ENCODE measurements at regions not wholly inside any gene's neighbourhood (a gene's known extent, or its start where the extent isn't known, plus 50 kb on each side); places are given as distances from the start of the nearest gene placed in this dataset.

GRCh38 chr6:114465511-114465910, 122.7 kb upstream of the HS3ST5 start:
- in situ Hi-C loops (cut with HindIII; ENCODE audit: extremely low pct_ligation_motif_present, low pct_unique_long_range_greater_than_20kb) = no loop called here
- ChIA-PET POLR2A (no interaction called here), CTCF (ENCODE audit: low intra/inter-chr PET ratio, low total read pairs) (no interaction called here)
- no peaks in the 10 kb centered on the region for H3K79me2 ChIP-seq (ENCODE audit: insufficient read depth, low read length)
- H2AFZ ChIP-seq (ENCODE audit: low read length) = no peak overlapping the region
- H3K9me3 ChIP-seq (ENCODE audit: low read length) = no peaks in the 10 kb centered on the region
- DNase-seq (ENCODE audit: low spot score) = no peak
- no peaks in the 10 kb centered on the region for H3K4me1 ChIP-seq (ENCODE audit: insufficient read depth, low read length)
- no peak for ATAC-seq
- 21% methylated on average over 4 of the region's 4 CpGs for WGBS (ENCODE audit: low lambda C conversion rate)
- no peak for TF ChIP-seq ZNF703 (CRISPR knock-in tag; IDR thresholded peaks at IDR 0.05; ENCODE audit: borderline replicate concordance)
- no peak for TF ChIP-seq ZNF775 (CRISPR knock-in tag; IDR thresholded peaks at IDR 0.05; ENCODE audit: borderline replicate concordance)
- TF ChIP-seq ZNF709 (CRISPR knock-in tag; IDR thresholded peaks at IDR 0.05) = no peak
- intact Hi-C loops (cut with micrococcal nuclease; ENCODE audit: unreplicated experiment) = no loop called here
- H3K4me3 ChIP-seq (replicated peaks in 1 of 3; ENCODE audit: insufficient read depth in 1 of 3, low read depth in 2 of 3, low read length in 3 of 3) = no peak overlapping the region
- H3K36me3 ChIP-seq (replicated peaks in 1 of 2; ENCODE audit: control insufficient read depth in 1 of 2, insufficient read depth in 2 of 2, low read length in 2 of 2) = no peaks in the 10 kb centered on the region
- no peak for FAIRE-seq
- no peaks in the 10 kb centered on the region for H3K27me3 ChIP-seq (ENCODE audit: control insufficient read depth in 1 of 2, insufficient read depth in 2 of 2, low read length in 2 of 2)
- no peaks in the 10 kb centered on the region for H4K20me1 ChIP-seq (ENCODE audit: insufficient read depth, low read length)
- no TSS peak for BruUV-seq (replicated peaks)
- H3K27ac ChIP-seq (ENCODE audit: extremely low read length, insufficient read depth, low read length) = no peak overlapping the region
- H3K9ac ChIP-seq (ENCODE audit: insufficient read depth, low read depth, low read length) = no peak overlapping the region
- no peak overlapping the region for H3K4me2 ChIP-seq (ENCODE audit: low read depth, low read length)

- Histone ChIP-seq H3K4me1 (ENCODE audit: insufficient read depth, low read length) (peaks cover 2% of the 10 kb centered on the region), H3K4me2 (ENCODE audit: low read depth, low read length) (no peak overlapping the region), H3K79me2 (ENCODE audit: insufficient read depth, low read length) (no peaks in the 10 kb centered on the region), H3K36me3 (replicated peaks in 1 of 2; ENCODE audit: control insufficient read depth in 1 of 2, insufficient read depth in 2 of 2, low read length in 2 of 2) (no peaks in the 10 kb centered on the region), H3K27ac (ENCODE audit: extremely low read length, insufficient read depth, low read length) (no peak overlapping the region), H2AFZ (ENCODE audit: low read length) (no peak overlapping the region), H3K27me3 (ENCODE audit: control insufficient read depth in 1 of 2, insufficient read depth in 2 of 2, low read length in 2 of 2) (no peaks in the 10 kb centered on the region), H4K20me1 (ENCODE audit: insufficient read depth, low read length) (no peaks in the 10 kb centered on the region), H3K9ac (ENCODE audit: insufficient read depth, low read depth, low read length) (no peak overlapping the region), H3K9me3 (ENCODE audit: low read length) (no peaks in the 10 kb centered on the region), H3K4me3 (replicated peaks in 1 of 3; ENCODE audit: insufficient read depth in 1 of 3, low read depth in 2 of 3, low read length in 3 of 3) (no peak overlapping the region)
- in situ Hi-C loops (cut with HindIII; ENCODE audit: extremely low pct_ligation_motif_present, low pct_unique_long_range_greater_than_20kb) (no loop called here), intact Hi-C loops (cut with micrococcal nuclease; ENCODE audit: unreplicated experiment) (no loop called here)
- ATAC-seq = no peak
- no peak for FAIRE-seq
- BruUV-seq (replicated peaks) = no TSS peak
- ChIA-PET POLR2A (no interaction called here), CTCF (ENCODE audit: low intra/inter-chr PET ratio, low total read pairs) (no interaction called here)
- WGBS (ENCODE audit: low lambda C conversion rate) = 2% methylated on average over 1 of the region's 1 CpG
- no peak for DNase-seq (ENCODE audit: low spot score)
- TF ChIP-seq ZSCAN5A (CRISPR knock-in tag; IDR thresholded peaks at IDR 0.05; ENCODE audit: borderline replicate concordance) (no peak), ZNF550 (CRISPR knock-in tag; IDR thresholded peaks at IDR 0.05; ENCODE audit: borderline replicate concordance) (no peak), ASH2L (IDR thresholded peaks at IDR 0.05; ENCODE audit: insufficient read length, low read depth, low read length) (no peak), SALL1 (CRISPR knock-in tag; IDR thresholded peaks at IDR 0.05) (no peak), ZHX2 (IDR thresholded peaks at IDR 0.05; ENCODE audit: low read depth) (no peak), ZHX2 (CRISPR knock-in tag; IDR thresholded peaks at IDR 0.05; ENCODE audit: borderline replicate concordance) (no peak), MAX (IDR thresholded peaks at IDR 0.05) (no peak)
Measured at GRCh38 chr6:114453737-114454276, 111.0 kb upstream of the HS3ST5 start.

Data from HepG2 (cell line).